ENCODE measurements at regions not wholly inside any gene's neighbourhood (a gene's known extent, or its start where the extent isn't known, plus 50 kb on each side); places are given as distances from the start of the nearest gene placed in this dataset.

DNA sequence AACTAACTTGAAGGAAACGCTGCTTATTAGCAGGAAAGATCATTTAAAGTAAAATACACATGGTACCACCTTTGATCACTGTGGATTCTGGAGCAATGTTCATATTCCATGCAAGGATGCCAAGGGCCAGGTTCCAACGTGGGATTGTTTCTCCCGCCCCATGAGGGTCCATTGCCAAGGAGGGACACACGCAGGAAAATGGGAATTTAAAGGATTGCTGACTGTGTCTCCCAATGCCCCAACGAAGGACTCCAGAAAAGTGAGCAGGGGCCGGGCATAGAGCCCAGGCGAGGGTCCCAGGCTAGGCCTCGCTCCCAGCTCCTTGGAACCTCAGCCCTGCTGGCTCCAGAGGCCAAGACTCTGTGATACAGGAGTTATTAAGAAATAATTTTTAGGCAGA, 111.2 kb downstream of the DACT2 start:
- TF ChIP-seq, protein P1, sequence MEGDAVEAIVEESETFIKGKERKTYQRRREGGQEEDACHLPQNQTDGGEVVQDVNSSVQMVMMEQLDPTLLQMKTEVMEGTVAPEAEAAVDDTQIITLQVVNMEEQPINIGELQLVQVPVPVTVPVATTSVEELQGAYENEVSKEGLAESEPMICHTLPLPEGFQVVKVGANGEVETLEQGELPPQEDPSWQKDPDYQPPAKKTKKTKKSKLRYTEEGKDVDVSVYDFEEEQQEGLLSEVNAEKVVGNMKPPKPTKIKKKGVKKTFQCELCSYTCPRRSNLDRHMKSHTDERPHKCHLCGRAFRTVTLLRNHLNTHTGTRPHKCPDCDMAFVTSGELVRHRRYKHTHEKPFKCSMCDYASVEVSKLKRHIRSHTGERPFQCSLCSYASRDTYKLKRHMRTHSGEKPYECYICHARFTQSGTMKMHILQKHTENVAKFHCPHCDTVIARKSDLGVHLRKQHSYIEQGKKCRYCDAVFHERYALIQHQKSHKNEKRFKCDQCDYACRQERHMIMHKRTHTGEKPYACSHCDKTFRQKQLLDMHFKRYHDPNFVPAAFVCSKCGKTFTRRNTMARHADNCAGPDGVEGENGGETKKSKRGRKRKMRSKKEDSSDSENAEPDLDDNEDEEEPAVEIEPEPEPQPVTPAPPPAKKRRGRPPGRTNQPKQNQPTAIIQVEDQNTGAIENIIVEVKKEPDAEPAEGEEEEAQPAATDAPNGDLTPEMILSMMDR (conservative IDR thresholded peaks at IDR 0.05 in 1 of 2, IDR thresholded peaks at IDR 0.05 in 1 of 2; ENCODE audit: extremely low read depth in 1 of 2, insufficient read depth in 1 of 2, low read depth in 1 of 2, low read length in 2 of 2), result no peak
- TF ChIP-seq EZH2 (IDR thresholded peaks at IDR 0.05; ENCODE audit: borderline replicate concordance, low read length), result no peak

All from mammary epithelial cell (primary cell).